HG02884 (cell line): ENCODE measurements at regions not wholly inside any gene's neighbourhood (a gene's known extent, or its start where the extent isn't known, plus 50 kb on each side); places are given as distances from the start of the nearest gene placed in this dataset.
"Not testable (repeated sequence)": the region's sequence is repeated elsewhere in the genome, so short reads cannot be mapped to it uniquely, and the experiment has no call there.

Experiments
- ATAC-seq: cut with Tn5 transposase; IDR thresholded peaks from one replicate; pipeline ENCODE4 v1.9.1; 2021; ENCODE audit warnings: mild to moderate bottlenecking, moderate library complexity; ENCODE audit not compliant: unreplicated experiment

- no peak for ATAC-seq
Measured at GRCh38 chr1:38614861-38615260, 244.7 kb downstream of the RRAGC start.

DNA sequence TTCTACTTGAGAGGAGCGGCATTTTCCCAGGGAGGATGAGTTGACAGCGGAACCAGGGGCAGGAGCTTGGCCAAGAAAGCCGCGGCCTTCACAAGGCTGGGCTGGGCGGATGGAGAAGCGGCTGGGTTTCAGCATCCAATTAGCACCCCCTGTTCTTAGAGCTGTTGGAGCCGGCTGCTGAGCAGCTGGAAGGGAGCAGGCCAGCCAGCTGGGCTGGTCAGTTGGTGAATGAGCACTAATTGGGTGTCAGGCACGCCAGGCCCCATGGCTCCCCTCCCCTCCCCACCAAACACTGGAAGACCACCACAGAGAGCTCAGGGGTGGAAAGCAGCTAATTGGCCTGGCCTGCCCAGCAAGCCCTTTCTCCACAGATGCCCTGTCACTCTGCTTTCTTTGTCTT lies 245.6 kb downstream of the RRAGC start:
- ATAC-seq = no peak

DNA sequence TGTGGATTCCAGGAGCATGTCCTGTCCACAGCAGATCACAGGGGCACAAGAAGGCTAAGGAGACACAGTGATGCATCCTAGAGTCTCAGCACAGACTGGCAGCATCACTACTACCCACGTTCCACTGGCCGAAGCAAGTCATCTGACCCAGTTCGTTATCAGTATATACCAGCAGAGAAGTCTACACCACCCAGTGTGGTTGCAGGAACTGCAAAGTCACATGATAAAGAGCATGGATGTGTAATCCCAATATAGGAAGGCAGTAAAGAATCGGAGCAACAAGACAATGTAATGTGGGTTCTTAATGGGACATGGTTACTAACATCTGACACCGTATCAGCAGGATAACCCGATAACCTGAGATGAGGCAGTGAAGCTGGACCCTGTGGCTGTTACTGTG lies 246.6 kb downstream of the RRAGC start:
- no peak for ATAC-seq

GRCh38 chr1:38611664-38612211 lies 247.8 kb downstream of the RRAGC start:
- ATAC-seq = no peak

DNA sequence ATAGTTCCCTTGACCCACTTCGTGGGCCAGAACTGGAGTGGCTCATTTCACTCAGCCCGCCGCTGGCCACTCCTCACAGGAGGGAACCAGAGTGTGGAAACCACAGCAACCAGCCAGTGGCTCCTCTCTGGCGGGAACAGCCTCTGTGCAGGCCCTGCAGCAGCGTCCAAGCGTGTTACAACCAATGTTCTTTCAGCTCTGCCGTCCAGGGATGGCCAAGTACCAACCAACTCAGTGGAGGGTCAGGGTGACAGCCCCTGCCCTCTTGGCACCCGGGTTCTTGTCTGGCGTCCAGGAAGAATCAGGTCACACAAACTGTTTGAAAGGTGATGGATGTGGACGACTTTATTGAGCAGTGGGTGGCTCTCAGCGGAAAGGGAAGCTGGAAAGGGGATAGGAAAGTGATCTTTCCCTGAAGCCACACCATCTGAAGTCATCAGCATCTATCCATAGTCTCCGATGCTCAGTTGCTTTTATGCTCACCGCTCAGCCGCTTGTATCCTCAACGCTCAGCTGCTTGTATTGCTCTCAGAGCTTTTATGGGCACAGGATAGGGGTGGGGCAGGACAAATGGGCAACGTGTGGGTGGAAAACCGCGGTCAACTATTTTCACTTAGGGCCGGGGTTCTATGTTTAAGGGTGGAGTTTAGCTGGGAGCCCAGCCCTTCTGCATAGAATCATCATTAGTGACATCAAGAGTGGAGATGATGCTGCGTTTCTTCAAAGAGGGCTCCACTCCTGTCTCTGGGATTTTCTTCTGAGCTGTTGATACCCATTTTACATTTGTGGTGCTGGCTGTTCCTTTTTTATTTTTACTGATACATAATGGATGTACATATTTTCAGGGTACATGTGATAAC lies 250.2 kb downstream of the RRAGC start:
- ATAC-seq = no peak

GRCh38 chr1:38608202-38608864 lies 251.2 kb downstream of the RRAGC start:
- no peak for ATAC-seq

DNA sequence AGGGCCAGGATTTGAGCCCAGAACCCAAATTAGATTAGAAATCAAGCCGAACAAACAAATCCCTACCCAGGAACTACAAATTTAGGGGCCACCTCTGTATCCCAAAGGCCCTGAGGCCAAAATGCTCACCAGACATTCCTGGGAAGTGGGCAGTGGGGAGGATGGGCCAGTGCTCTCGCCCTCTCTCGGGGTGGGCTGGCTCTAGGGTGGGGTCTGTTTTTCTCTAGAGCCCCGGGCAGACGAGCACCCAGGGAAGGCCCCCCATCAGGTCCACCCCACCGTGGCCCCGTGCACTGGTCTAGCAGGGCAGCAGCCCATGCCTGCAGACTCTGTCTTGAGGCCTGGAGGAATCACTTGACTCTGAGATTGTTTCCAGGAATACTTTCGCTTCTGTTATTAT lies 252.0 kb downstream of the RRAGC start:
- ATAC-seq = no peak

DNA sequence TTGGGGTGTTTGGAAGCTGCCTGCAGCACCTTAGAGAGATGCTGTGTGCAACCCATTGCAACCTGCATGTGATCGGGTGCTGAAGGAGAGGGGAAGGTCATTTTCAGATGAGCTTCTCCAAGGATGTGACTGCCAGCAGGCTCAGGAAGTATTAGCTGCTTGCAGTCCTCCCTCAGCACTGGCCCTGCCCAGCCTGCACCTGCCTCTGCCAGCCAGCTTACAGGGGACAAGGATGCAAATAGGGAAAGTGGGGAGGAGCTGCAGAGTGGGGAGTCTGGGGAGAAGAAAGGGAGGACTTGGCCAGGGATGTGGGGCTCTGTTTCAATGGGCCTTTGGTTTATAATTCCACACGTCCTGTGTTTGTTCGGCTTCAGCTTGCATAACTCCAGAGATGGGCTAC lies 254.5 kb downstream of the RRAGC start:
- no peak for ATAC-seq

DNA sequence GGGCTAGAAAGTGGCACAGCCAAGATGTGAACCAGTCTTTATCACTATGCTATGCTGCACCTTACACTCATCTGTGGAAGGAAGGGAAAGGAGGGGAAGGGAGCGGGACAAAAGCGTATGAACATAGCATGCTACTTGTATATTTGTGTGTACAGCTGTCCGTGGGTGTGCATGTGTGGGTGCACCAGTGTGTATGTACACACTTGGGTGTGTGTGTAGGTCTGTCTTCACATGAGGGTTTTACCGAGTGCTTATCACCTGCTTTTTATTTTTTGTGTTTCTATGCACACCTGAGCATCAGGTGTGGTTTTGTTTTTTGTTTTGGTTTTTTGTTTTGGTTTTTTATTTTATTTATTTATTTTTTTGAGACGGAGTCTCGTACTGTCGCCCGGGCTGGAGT lies 255.7 kb downstream of the RRAGC start:
- ATAC-seq = no peak

- no peak for ATAC-seq
Measured at GRCh38 chr1:38600905-38601304, 258.7 kb downstream of the RRAGC start.

DNA sequence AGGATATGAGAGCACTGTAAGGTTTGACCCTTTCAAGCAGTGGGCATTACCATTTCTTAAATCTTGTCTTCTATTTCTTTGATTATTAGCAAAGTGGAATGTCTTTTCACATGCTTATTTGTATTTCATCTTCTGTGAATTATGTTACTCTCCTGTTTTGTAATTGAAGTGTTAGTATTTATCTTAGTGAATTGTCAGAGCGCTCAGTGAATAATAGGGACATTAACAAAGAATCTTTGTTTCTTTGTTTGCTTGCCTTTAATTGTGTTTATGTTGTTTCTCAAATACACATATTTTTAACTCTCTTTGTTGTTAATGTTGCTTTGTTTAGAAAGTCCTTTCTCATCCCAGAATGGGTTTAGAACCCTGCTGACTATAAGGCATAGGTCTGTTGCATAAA lies 259.3 kb downstream of the RRAGC start:
- no peak for ATAC-seq

GRCh38 chr1:38598118-38598517 lies 261.5 kb downstream of the RRAGC start:
- ATAC-seq = no peak

GRCh38 chr1:38589036-38589435 lies 270.5 kb downstream of the RRAGC start:
- no peak for ATAC-seq

- no peak for ATAC-seq
Measured at GRCh38 chr1:38587766-38588165, 271.8 kb downstream of the RRAGC start.

- no peak for ATAC-seq
Measured at GRCh38 chr1:38586993-38587646, 272.5 kb downstream of the RRAGC start.

DNA sequence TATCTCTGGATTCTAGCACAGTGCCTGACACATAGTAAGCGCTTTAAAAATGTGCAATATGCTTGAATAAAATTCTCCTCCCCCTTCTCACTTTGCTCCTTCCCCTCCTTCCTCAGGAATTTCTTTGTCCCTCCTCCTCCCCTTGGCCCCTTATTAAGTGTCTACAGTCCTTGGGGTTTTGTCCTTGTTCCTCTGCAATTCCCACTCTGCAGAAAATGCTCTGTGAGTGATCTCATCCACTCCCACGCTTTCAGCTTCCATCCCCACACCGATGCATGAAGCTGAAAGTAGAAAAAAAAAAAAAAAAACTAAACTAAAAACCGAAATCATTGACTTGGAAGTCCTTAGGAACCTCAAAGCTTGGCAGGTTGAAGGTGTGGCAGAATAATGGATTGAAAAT lies 273.6 kb downstream of the RRAGC start:
- no peak for ATAC-seq

DNA sequence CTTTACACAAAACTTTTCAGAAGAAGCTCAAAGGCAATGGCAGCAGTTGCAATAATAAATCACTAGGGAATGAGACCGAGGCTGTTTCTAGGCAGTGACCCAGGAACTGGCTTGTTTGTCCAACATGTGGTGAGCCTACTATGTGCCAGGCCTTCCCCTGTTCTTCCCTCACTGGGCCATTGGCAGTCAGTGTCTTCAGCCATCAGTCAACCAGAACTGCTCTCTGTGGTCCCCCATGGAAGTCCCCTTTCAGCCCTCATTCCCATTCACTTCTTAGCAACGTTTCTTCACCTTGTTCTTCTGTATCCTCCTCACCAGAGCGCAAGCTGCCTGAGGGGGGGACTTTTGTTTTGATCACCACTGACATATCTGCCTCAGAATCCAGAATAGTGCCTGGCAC lies 274.1 kb downstream of the RRAGC start:
- ATAC-seq = no peak

GRCh38 chr1:38584448-38585355 lies 274.9 kb downstream of the RRAGC start:
- ATAC-seq = no peak

GRCh38 chr1:38583287-38583686 lies 276.3 kb downstream of the RRAGC start:
- not testable (repeated sequence) for ATAC-seq

GRCh38 chr1:38581396-38581795 lies 278.2 kb downstream of the RRAGC start:
- ATAC-seq = no peak

DNA sequence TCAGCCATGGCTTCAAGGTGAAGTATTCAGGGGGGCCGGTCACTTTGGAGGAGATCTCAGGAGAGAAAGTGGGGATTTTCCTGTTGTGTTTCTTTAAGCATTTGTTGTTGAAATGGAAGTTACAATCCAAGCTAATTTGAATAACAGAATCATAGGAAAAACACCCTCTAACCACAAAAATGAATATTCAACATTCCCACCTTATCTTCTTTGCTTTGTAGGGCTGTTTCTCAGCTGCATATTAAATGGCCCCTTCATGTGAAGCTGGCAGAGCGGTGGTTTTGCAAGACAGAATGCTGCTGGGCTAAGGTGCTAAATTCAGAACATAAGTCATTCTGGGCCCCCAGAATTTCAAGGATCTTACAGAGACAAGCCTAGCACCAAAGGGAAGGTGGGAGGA lies 279.0 kb downstream of the RRAGC start:
- no peak for ATAC-seq
